Epithelial cell of proximal tubule (primary cell): ENCODE measurements at regions not wholly inside any gene's neighbourhood (a gene's known extent, or its start where the extent isn't known, plus 50 kb on each side); places are given as distances from the start of the nearest gene placed in this dataset.

Experiments
- DNase-seq: peaks from one replicate; pipeline ENCODE4 v3.0.0-alpha.2; 2011; ENCODE audit warnings: low read depth
- H3K4me3 ChIP-seq: 2 replicates; pipeline ENCODE4 v1.5.1; 2011; ENCODE audit warnings: low read depth, mild to moderate bottlenecking, low read length
- CTCF ChIP-seq: conservative IDR thresholded peaks from 2 replicates; pipeline ENCODE4 v1.5.1; 2012; ENCODE audit warnings: low read depth, mild to moderate bottlenecking, low read length

GRCh38 chr5:166648736-166649135 lies 1642.7 kb upstream of the WWC1 start:
- TF ChIP-seq CTCF: no peak
- no peak for DNase-seq
- H3K4me3 ChIP-seq: no peak overlapping the region

GRCh38 chr5:166649676-166650075 lies 1641.8 kb upstream of the WWC1 start:
- no peak for TF ChIP-seq CTCF
- DNase-seq: no peak
- no peak overlapping the region for H3K4me3 ChIP-seq

GRCh38 chr5:166651234-166651633 lies 1640.2 kb upstream of the WWC1 start:
- DNase-seq: no peak
- no peak for TF ChIP-seq CTCF
- no peak overlapping the region for H3K4me3 ChIP-seq

- TF ChIP-seq CTCF: no peak
- DNase-seq: no peak
- no peak overlapping the region for H3K4me3 ChIP-seq
These were observed 1619.6 kb upstream of the WWC1 start for GRCh38 chr5:166671811-166672210.

GRCh38 chr5:166672431-166672830 lies 1619.0 kb upstream of the WWC1 start:
- TF ChIP-seq CTCF: no peak
- no peak overlapping the region for H3K4me3 ChIP-seq
- DNase-seq: no peak

- no peak overlapping the region for H3K4me3 ChIP-seq
- DNase-seq: no peak
- TF ChIP-seq CTCF: no peak
These were observed 1613.6 kb upstream of the WWC1 start for GRCh38 chr5:166677891-166678290.

GRCh38 chr5:166679331-166679730 lies 1612.1 kb upstream of the WWC1 start:
- no peak overlapping the region for H3K4me3 ChIP-seq
- no peak for DNase-seq
- TF ChIP-seq CTCF: no peak
